Testis (tissue), 2 donors: ENCODE measurements at regions not wholly inside any gene's neighbourhood (a gene's known extent, or its start where the extent isn't known, plus 50 kb on each side); places are given as distances from the start of the nearest gene placed in this dataset.

Experiments
- POLR2A ChIP-seq: fragments of 450-650 bp; IDR thresholded peaks from one replicate; pipeline ENCODE4 v1.6.1; 2017; ENCODE audit warnings: antibody characterized with exemption, mild to moderate bottlenecking, moderate library complexity
- TF ChIP-seq, protein P1 (sequence below), 3 experiments: fragments of 450-650 bp in 2 of 3; fragments of 200-600 bp in 1 of 3; sonication (generic) in 1 of 3; IDR thresholded peaks; one replicate each; pipeline ENCODE4 v1.5.1; 2016 to 2019; ENCODE audit warnings: antibody characterized with exemption in 3 of 3, mild to moderate bottlenecking in 2 of 3, moderate library complexity in 1 of 3

GRCh38 chr10:22831586-22831985, 96.3 kb upstream of the ARMC3 start:
- TF ChIP-seq POLR2A = no peak
- TF ChIP-seq, protein P1, sequence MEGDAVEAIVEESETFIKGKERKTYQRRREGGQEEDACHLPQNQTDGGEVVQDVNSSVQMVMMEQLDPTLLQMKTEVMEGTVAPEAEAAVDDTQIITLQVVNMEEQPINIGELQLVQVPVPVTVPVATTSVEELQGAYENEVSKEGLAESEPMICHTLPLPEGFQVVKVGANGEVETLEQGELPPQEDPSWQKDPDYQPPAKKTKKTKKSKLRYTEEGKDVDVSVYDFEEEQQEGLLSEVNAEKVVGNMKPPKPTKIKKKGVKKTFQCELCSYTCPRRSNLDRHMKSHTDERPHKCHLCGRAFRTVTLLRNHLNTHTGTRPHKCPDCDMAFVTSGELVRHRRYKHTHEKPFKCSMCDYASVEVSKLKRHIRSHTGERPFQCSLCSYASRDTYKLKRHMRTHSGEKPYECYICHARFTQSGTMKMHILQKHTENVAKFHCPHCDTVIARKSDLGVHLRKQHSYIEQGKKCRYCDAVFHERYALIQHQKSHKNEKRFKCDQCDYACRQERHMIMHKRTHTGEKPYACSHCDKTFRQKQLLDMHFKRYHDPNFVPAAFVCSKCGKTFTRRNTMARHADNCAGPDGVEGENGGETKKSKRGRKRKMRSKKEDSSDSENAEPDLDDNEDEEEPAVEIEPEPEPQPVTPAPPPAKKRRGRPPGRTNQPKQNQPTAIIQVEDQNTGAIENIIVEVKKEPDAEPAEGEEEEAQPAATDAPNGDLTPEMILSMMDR (IDR thresholded peaks at IDR 0.05) = no peak
